GM12872 (cell line): ENCODE measurements at regions not wholly inside any gene's neighbourhood (a gene's known extent, or its start where the extent isn't known, plus 50 kb on each side); places are given as distances from the start of the nearest gene placed in this dataset.

Source experiments
- CTCF ChIP-seq: IDR thresholded peaks from 3 replicates; pipeline ENCODE4 v1.5.1; 2011; ENCODE audit warnings: low read depth, mild to moderate bottlenecking, low read length, moderate library complexity; ENCODE audit not compliant: insufficient read depth

- no peak for TF ChIP-seq CTCF
Measured at GRCh38 chr14:26872515-26873361, 274.9 kb upstream of the NOVA1 start.

- no peak for TF ChIP-seq CTCF
Measured at GRCh38 chr14:26873362-26873960, 275.6 kb upstream of the NOVA1 start.

- TF ChIP-seq CTCF, result no peak
Measured at GRCh38 chr14:26887847-26888246, 290.0 kb upstream of the NOVA1 start.

DNA sequence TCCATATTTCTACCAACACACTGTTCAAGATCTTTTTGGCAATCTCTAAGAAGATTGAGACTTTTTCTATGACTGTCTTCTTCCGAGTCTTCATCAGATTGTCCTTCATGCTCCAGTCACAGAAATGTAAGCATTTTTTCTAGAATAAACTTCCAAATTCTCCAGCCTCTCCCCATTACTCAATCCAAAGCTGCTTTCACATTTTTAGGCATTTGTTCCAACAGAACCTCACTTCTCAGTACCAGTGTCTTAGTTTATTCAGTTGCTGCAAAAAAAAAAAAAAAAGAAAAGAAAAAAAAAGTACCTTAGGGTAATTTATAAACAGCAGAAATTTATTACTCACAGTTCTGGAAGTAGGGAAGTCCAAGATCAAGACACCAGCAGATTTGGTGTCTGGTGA is 290.8 kb upstream of the NOVA1 start:
- TF ChIP-seq CTCF, result no peak

- TF ChIP-seq CTCF, result no peak
Measured at GRCh38 chr14:26896447-26896846, 298.6 kb upstream of the NOVA1 start.

- no peak for TF ChIP-seq CTCF
Measured at GRCh38 chr14:26897196-26897595, 299.4 kb upstream of the NOVA1 start.

- TF ChIP-seq CTCF, result no peak
Measured at GRCh38 chr14:26905229-26905628, 307.4 kb upstream of the NOVA1 start.
